ENCODE measurements at regions not wholly inside any gene's neighbourhood (a gene's known extent, or its start where the extent isn't known, plus 50 kb on each side); places are given as distances from the start of the nearest gene placed in this dataset.
"Not testable (repeated sequence)": the region's sequence is repeated elsewhere in the genome, so short reads cannot be mapped to it uniquely, and the experiment has no call there.

- Histone ChIP-seq H3K4me3 (no peak overlapping the region), H3K4me1 (peaks cover 0 to 3% (median 2%) of the 10 kb centered on the region in 4 donors), H3K36me3 (no peaks in the 10 kb centered on the region), H3K27me3 (no peaks in the 10 kb centered on the region), H3K27ac (no peak overlapping the region), H3K9me3 (no peaks in the 10 kb centered on the region)
- whole genome bisulfite sequencing, 2 donors, result 35 to 42% methylated on average over 3 of the region's 3 CpGs
- no peak for DNase-seq
- TF ChIP-seq POLR2A (IDR thresholded peaks at IDR 0.05), result no peak
- peak in 1 of 4 experiments; percentile 30 for TF ChIP-seq CTCF (IDR thresholded peaks at IDR 0.05)
- intact Hi-C loops (cut with DNase I), result no loop called here
Measured at GRCh38 chr4:188971125-188971524, 831.9 kb downstream of the TRIML1 start.

GRCh38 chr4:188975271-188975670 lies 836.0 kb downstream of the TRIML1 start:
- Histone ChIP-seq H3K27ac (no peak overlapping the region), H3K36me3 (no peaks in the 10 kb centered on the region), H3K27me3 (no peaks in the 10 kb centered on the region), H3K9me3 (no peaks in the 10 kb centered on the region), H3K4me1 (peaks cover 0 to 11% (median 10%) of the 10 kb centered on the region in 4 donors), H3K4me3 (no peak overlapping the region)
- DNase-seq, result no peak
- TF ChIP-seq CTCF (IDR thresholded peaks at IDR 0.05) (no peak), POLR2A (IDR thresholded peaks at IDR 0.05) (no peak), POLR2AphosphoS5 (IDR thresholded peaks at IDR 0.05) (no peak), EP300 (IDR thresholded peaks at IDR 0.05) (no peak)
- intact Hi-C loops (cut with DNase I), result no loop called here
- WGBS, 2 donors, result 94 to 95% methylated on average over 10 of the region's 10 CpGs

GRCh38 chr4:188976644-188977115 lies 837.4 kb downstream of the TRIML1 start:
- TF ChIP-seq POLR2AphosphoS5 (IDR thresholded peaks at IDR 0.05), result no peak
- TF ChIP-seq EP300 (IDR thresholded peaks at IDR 0.05), result no peak
- TF ChIP-seq POLR2A (IDR thresholded peaks at IDR 0.05), result no peak
- no peak for TF ChIP-seq CTCF (IDR thresholded peaks at IDR 0.05)
- DNase-seq, result no peak
- H3K4me1 ChIP-seq, result peaks cover 0 to 11% (median 10%) of the 10 kb centered on the region in 4 donors
- no peaks in the 10 kb centered on the region for H3K9me3 ChIP-seq
- 12 to 16% methylated on average over 2 of the region's 2 CpGs for WGBS, 2 donors
- no peak overlapping the region for H3K27ac ChIP-seq
- H3K4me3 ChIP-seq, result no peak overlapping the region
- intact Hi-C loops (cut with DNase I), result no loop called here
- no peaks in the 10 kb centered on the region for H3K36me3 ChIP-seq
- H3K27me3 ChIP-seq, result no peaks in the 10 kb centered on the region

- H3K4me1 ChIP-seq, result peaks cover 0 to 11% (median 10%) of the 10 kb centered on the region in 4 donors
- H3K4me3 ChIP-seq; intact Hi-C loops (cut with DNase I); H3K9me3 ChIP-seq; H3K27ac ChIP-seq; H3K27me3 ChIP-seq; DNase-seq; H3K36me3 ChIP-seq: not testable (repeated sequence)
- 84 to 89% methylated on average over 6 of the region's 6 CpGs for WGBS, 2 donors
Measured at GRCh38 chr4:188977232-188977631, 838.0 kb downstream of the TRIML1 start.

GRCh38 chr4:188984518-188984917 lies 845.3 kb downstream of the TRIML1 start:
- 84 to 92% methylated on average over 1 of the region's 1 CpG for WGBS, 2 donors
- intact Hi-C loops (cut with DNase I), result no loop called here

More at GRCh38 chr4:188984518-188984917, 845.3 kb downstream of the TRIML1 start:
- DNase-seq, result no peak
- no peak overlapping the region for H3K4me3 ChIP-seq
- H3K36me3 ChIP-seq, result no peaks in the 10 kb centered on the region
- H3K9me3 ChIP-seq, result peaks cover 0 to 7% (median 2%) of the 10 kb centered on the region in 4 donors
- H3K27me3 ChIP-seq, result no peaks in the 10 kb centered on the region
- H3K4me1 ChIP-seq, result no peaks in the 10 kb centered on the region
- TF ChIP-seq CTCF (IDR thresholded peaks at IDR 0.05), result no peak
- TF ChIP-seq POLR2AphosphoS5 (IDR thresholded peaks at IDR 0.05), result no peak
- no peak for TF ChIP-seq POLR2A (IDR thresholded peaks at IDR 0.05)
- no peak for TF ChIP-seq EP300 (IDR thresholded peaks at IDR 0.05)
- no peak overlapping the region for H3K27ac ChIP-seq
